ENCODE measurements at regions not wholly inside any gene's neighbourhood (a gene's known extent, or its start where the extent isn't known, plus 50 kb on each side); places are given as distances from the start of the nearest gene placed in this dataset.

GRCh38 chr1:198064181-198064580, 92.6 kb upstream of the NEK7 start:
- TF ChIP-seq CTCF (IDR thresholded peaks at IDR 0.05; ENCODE audit: low read depth, low read length) (no peak), POLR2A (IDR thresholded peaks at IDR 0.05; ENCODE audit: extremely low read depth, insufficient read length) (no peak), MAX (IDR thresholded peaks at IDR 0.05; ENCODE audit: low read depth, low read length) (no peak), MYC (IDR thresholded peaks at IDR 0.05; ENCODE audit: low read depth, low read length) (no peak)
